Mucosa of rectum (tissue), 2 donors: ENCODE measurements at regions not wholly inside any gene's neighbourhood (a gene's known extent, or its start where the extent isn't known, plus 50 kb on each side); places are given as distances from the start of the nearest gene placed in this dataset.

Experiments used
- H3K27ac ChIP-seq, 2 donors: one replicate each; pipeline ENCODE4 v1.7.0; 2013; ENCODE audit warnings: inconsistent platforms in 2 of 2, low read depth in 2 of 2, low read length in 2 of 2
- H3K27me3 ChIP-seq, 2 donors: one replicate each; pipeline ENCODE4 v1.7.0; 2013; ENCODE audit warnings: low read length in 2 of 2; ENCODE audit not compliant: control insufficient read depth in 2 of 2, insufficient read depth in 2 of 2
- H3K36me3 ChIP-seq, 2 donors: one replicate each; pipeline ENCODE4 v1.7.0; 2013; ENCODE audit warnings: low read length in 2 of 2; ENCODE audit not compliant: control insufficient read depth in 2 of 2, insufficient read depth in 2 of 2
- H3K4me1 ChIP-seq, 2 donors: one replicate each; pipeline ENCODE4 v1.7.0; 2013; ENCODE audit warnings: low read length in 2 of 2, mild to moderate bottlenecking in 1 of 2; ENCODE audit not compliant: control insufficient read depth in 2 of 2, insufficient read depth in 2 of 2
- H3K4me3 ChIP-seq, 2 donors: one replicate each; pipeline ENCODE4 v1.7.0; 2013; ENCODE audit warnings: low read length in 2 of 2
- H3K9ac ChIP-seq, 2 donors: one replicate each; pipeline ENCODE4 v1.7.0; 2013; ENCODE audit warnings: low read length in 2 of 2, low read depth in 1 of 2, mild to moderate bottlenecking in 1 of 2
- H3K9me3 ChIP-seq, 2 donors: one replicate each; pipeline ENCODE4 v1.7.0; 2013; ENCODE audit warnings: low read length in 2 of 2; ENCODE audit not compliant: control insufficient read depth in 2 of 2
- donor health status: healthy.
- donor health status: Normal muscosa, but diverticular disease.

DNA sequence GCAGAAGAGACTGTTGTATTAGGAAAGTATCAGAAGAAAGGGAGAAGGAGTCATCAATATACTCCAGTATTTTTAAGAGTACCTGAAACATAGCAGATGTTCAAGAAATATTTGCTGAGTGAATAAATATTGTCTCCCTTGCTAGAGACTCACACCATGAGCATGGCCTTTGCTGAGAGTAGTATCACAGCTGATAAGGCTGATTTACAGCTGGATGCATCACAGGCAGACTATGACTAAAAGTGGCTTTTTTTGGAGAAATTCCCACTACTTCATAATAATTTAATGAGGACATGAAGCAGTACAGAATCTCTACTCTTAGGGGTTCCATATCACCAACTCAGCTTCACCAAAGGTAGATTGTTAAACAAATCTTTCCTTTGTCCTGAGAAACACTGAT, 373.3 kb downstream of the RBM43 start:
- Histone ChIP-seq H3K4me3 (no peak overlapping the region), H3K27me3 (no peaks in the 10 kb centered on the region), H3K9ac (no peak overlapping the region), H3K27ac (no peak overlapping the region), H3K36me3 (no peaks in the 10 kb centered on the region), H3K4me1 (no peaks in the 10 kb centered on the region), H3K9me3 (no peaks in the 10 kb centered on the region)

DNA sequence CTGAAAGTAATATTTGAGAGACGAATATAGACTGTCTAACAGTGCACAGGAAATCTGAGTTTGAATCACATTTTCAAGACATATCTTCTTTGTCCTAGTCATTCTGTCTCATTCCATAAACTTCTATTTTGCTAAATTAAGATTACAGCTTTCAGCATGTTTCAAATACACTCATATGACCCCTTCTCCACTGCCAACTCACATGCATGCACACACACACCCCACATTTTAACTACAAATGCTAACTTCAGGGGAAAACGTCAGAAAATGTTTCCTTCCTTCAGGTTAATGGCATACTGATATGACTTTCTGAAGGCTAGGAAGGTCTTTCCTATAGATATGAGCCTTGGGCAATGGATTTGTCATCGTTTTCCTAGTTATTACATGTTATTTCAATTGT, 373.7 kb downstream of the RBM43 start:
- Histone ChIP-seq H3K9me3 (no peaks in the 10 kb centered on the region), H3K9ac (no peak overlapping the region), H3K4me3 (no peak overlapping the region), H3K36me3 (no peaks in the 10 kb centered on the region), H3K27me3 (no peaks in the 10 kb centered on the region), H3K27ac (no peak overlapping the region), H3K4me1 (no peaks in the 10 kb centered on the region)

DNA sequence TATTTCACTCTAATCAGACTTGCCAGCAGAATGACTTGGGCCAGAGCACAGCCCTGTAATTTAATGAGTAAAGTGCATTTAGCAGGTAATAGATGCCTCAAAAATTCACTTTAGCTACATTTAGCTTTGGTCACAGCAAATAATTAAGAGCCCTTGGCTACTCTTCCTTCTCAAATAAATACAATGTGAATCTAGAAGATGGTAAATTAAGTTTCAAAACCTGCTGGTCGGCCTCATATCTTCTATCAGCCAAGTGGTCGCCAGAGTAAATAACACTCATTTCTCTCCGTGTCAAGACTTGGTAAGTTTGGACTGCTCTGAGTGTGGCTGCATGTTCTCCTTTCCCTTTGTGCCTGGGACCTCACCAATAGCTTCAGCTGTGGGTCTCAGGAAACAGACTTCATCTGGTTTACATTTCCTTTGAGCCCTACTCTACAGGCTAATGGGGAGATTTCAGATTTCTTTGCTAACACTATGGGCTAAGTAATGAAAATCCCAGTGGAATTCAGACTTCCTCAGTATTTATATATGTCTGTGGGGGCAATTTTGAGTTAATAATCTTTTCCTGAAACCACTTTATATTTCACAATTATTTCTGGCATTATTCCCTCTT, 375.8 kb downstream of the RBM43 start:
- H3K9ac ChIP-seq: no peak overlapping the region
- H3K4me1 ChIP-seq: no peaks in the 10 kb centered on the region
- no peak overlapping the region for H3K27ac ChIP-seq
- H3K4me3 ChIP-seq: no peak overlapping the region
- no peaks in the 10 kb centered on the region for H3K36me3 ChIP-seq
- H3K27me3 ChIP-seq: no peaks in the 10 kb centered on the region
- peaks cover 0 to 3% of the 10 kb centered on the region in 2 donors for H3K9me3 ChIP-seq

DNA sequence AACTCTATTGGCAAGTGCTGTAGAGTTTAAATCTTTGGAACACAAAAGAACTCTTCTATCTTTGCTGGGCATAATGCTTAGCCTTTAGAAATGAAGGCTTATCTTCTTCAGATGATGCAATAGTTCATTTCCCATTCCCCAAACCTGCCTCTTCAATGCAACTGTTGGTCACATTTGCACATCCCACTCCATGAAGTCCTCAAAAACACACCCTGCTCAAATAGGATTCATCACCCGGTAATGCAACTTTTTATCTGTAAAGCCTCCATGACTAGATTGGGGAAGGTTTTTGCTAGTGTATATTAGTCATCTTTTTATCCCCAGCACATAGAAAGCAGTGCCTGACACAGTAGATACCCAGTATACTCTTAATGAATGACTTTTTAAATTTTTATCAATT, 376.4 kb downstream of the RBM43 start:
- Histone ChIP-seq H3K27ac (no peak overlapping the region), H3K36me3 (no peaks in the 10 kb centered on the region), H3K4me3 (no peak overlapping the region), H3K9me3 (peaks cover 0 to 3% of the 10 kb centered on the region in 2 donors), H3K27me3 (no peaks in the 10 kb centered on the region), H3K4me1 (no peaks in the 10 kb centered on the region), H3K9ac (no peak overlapping the region)

DNA sequence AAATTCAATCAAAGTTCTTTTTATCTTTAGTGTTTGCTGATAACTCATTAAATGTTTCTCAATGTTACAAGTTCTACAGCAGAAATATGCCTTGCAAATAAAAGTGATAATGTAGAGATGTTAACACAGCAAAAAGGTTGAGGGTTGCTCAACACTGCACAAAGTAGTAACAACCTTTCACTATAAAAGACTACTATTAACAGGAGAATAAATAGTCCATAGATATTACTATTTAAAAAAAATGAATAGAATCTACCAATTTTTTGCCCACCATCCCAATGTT, 378.1 kb downstream of the RBM43 start:
- Histone ChIP-seq H3K27me3 (no peaks in the 10 kb centered on the region), H3K27ac (no peak overlapping the region), H3K9me3 (peaks cover 0 to 3% of the 10 kb centered on the region in 2 donors), H3K4me1 (no peaks in the 10 kb centered on the region), H3K36me3 (no peaks in the 10 kb centered on the region), H3K9ac (no peak overlapping the region), H3K4me3 (no peak overlapping the region)

DNA sequence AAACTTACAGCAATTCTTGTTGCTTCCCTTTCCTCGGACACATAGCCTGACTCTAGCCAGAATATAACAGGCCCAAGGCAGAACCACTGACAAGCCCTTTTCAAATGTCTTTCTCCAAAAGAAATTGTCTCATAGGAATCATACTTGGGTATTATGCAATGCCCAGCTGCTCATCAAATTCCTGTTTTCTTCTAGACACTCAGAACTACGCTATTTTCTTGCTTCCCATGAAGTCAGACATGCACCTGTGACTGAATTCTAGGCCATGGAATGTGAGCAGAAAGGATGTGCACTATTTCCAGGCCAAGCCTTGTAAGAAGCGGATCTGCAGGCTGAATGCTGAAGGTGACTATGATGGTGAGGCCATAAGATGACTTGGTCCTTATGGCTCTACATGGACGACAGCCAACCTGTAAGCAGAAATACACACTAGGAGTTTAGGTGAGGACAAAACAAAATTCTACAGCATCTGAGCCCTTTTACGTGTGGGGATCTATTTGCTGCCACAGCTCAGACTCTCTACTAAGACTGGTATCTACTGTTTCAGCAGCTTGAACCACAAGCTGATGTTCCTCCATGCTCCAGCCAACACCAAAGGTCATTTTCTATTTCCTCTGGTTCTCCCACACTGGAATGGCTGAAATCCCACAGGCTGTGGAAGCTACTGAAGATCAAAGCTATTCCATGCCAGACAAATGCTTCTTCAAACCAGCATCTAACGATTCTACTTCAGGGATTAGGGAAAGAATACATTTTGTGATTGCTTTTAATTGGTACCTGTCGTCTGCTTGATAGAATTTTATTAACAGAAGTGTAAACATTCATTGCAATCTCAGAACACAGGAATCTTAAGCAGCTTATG, 378.7 kb downstream of the RBM43 start:
- peaks cover 0 to 3% of the 10 kb centered on the region in 2 donors for H3K9me3 ChIP-seq
- no peaks in the 10 kb centered on the region for H3K27me3 ChIP-seq
- H3K9ac ChIP-seq: no peak overlapping the region
- no peaks in the 10 kb centered on the region for H3K4me1 ChIP-seq
- H3K4me3 ChIP-seq: no peak overlapping the region
- no peak overlapping the region for H3K27ac ChIP-seq
- no peaks in the 10 kb centered on the region for H3K36me3 ChIP-seq

DNA sequence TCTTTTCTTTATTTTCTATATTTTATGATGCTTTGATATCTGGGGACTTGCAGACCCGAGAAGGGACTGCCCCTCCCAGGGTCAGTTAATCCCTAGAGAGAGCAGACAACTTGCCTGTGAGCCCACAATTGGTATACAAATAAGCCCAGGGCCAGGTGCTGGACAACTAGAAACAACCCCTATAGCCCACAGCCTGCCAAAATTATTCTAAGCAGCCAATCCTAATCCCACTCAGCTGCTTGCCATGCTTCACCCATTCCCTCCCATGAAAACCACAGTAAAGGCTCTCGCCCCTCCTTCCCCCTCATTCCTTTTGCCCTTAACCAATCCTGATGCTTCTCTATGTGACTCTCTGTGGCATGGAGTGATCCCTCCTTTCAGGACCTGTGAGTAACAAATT, 380.7 kb downstream of the RBM43 start:
- Histone ChIP-seq H3K27ac (no peak overlapping the region), H3K27me3 (no peaks in the 10 kb centered on the region), H3K9ac (no peak overlapping the region), H3K4me3 (no peak overlapping the region), H3K36me3 (no peaks in the 10 kb centered on the region), H3K4me1 (no peaks in the 10 kb centered on the region), H3K9me3 (peaks cover 0 to 3% of the 10 kb centered on the region in 2 donors)

DNA sequence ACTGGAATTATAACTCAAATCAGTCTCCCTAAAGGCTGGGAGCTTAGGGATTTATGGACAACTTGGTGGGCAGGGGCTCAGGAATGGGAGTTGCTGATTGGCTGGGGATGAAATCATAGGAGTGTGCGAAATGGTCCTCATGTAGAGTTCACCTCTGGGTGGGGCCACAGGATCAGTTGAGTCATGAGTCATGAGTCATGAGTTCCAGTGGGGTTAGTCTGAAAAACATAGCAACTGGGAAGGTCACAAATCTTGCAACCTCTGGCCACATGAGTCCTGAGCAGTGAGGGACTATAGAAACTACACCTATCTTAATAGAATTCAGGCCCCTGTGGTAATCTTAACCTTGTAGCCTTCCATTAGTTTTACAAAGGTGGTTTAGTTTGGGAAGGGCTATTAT, 383.3 kb downstream of the RBM43 start:
- Histone ChIP-seq H3K9me3 (peaks cover 0 to 3% of the 10 kb centered on the region in 2 donors), H3K9ac (no peak overlapping the region), H3K36me3 (no peaks in the 10 kb centered on the region), H3K27me3 (no peaks in the 10 kb centered on the region), H3K27ac (no peak overlapping the region), H3K4me1 (no peaks in the 10 kb centered on the region), H3K4me3 (no peak overlapping the region)

DNA sequence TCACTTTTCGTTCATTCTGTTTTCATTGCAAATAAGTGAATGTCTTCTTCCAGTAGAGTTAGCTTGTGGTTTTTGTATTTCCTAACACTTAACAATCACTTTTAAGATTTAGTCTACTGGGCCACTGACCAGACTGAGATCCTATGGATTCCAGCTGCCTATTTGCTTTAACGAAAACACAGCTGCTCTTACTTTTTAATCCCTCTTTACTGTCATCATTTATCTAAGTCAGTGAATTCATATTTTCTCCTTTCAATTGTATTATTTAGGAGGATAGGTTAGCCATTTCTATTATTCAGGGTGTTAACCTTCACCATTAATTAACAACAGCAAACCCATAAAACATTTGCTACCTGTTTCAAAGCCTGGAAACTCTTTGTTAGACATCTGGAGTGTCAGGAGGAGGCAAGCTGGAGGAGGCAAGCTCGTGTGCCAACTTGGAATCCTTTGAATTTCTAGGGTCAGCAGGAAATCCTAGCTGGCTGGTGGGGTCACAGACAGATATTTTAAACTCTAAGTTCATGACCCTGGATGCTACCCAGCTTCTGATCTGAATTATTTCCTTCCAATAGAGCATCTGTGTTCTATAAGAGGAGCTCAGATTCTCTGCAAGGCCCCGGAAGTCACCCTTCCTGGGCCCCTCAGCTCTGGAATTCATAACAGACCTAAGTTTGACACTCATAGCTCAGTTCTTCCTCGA, 385.3 kb downstream of the RBM43 start:
- Histone ChIP-seq H3K27me3 (no peaks in the 10 kb centered on the region), H3K4me3 (no peak overlapping the region), H3K36me3 (no peaks in the 10 kb centered on the region), H3K27ac (no peak overlapping the region), H3K9me3 (no peaks in the 10 kb centered on the region), H3K9ac (no peak overlapping the region), H3K4me1 (no peaks in the 10 kb centered on the region)

DNA sequence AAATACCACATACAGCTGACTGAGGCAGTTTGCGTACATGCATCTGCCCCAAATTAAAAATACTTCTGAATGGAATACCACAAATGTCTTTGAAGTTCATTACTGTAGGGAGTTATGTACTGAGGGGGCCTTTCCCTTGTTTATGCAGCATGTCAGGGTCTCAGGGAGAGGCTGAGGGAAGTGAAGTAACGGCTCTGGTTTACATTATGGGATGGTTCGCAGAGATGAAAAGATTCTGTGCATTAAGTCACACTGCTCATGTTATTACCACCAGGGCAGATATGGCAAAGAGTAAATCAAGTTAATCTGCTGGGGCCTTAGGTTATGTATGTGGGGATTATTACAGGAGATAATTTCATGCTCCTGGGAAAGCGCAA, 385.9 kb upstream of the RND3 start:
- no peaks in the 10 kb centered on the region for H3K27me3 ChIP-seq
- no peaks in the 10 kb centered on the region for H3K36me3 ChIP-seq
- no peak overlapping the region for H3K9ac ChIP-seq
- no peak overlapping the region for H3K27ac ChIP-seq
- H3K4me1 ChIP-seq: no peaks in the 10 kb centered on the region
- no peaks in the 10 kb centered on the region for H3K9me3 ChIP-seq
- no peak overlapping the region for H3K4me3 ChIP-seq
